BJ (cell line): ENCODE measurements at regions not wholly inside any gene's neighbourhood (a gene's known extent, or its start where the extent isn't known, plus 50 kb on each side); places are given as distances from the start of the nearest gene placed in this dataset.

ENCODE experiments used
- CTCF ChIA-PET: fragments of 350-600 bp; formaldehyde crosslinking; extraction: SDS; loops from one replicate; lab custom pipeline; 2021; ENCODE audit warnings: antibody characterized with exemption, inconsistent platforms; lab: Yijun Ruan, JAX
- POLR2A ChIA-PET: fragments of 300-600 bp; sonication (Branson Sonifier 250); formaldehyde crosslinking; extraction: SDS; loops from one replicate; lab custom pipeline; 2021; ENCODE audit warnings: antibody characterized with exemption; lab: Charles Lee
- DNase-seq: peaks from one replicate; pipeline ENCODE4 v3.0.0-alpha.2; 2011; ENCODE audit warnings: low read depth
- H3K27me3 ChIP-seq: 2 replicates; pipeline ENCODE4 v1.6.0; 2011; ENCODE audit warnings: low read length; ENCODE audit not compliant: control insufficient read depth, insufficient read depth
- H3K36me3 ChIP-seq: 2 replicates; pipeline ENCODE4 v1.5.1; 2011; ENCODE audit warnings: low read length; ENCODE audit not compliant: control insufficient read depth, insufficient read depth
- H3K4me3 ChIP-seq: 2 replicates; pipeline ENCODE4 v1.5.1; 2011; ENCODE audit warnings: low read depth, mild to moderate bottlenecking, control low read depth, low read length
- CTCF ChIP-seq: IDR thresholded peaks from 2 replicates; pipeline ENCODE4 v1.5.1; 2011; ENCODE audit warnings: low read depth, mild to moderate bottlenecking, control low read depth, inconsistent platforms, low read length, moderate library complexity; ENCODE audit not compliant: insufficient read depth

GRCh38 chr2:160952464-160953254, 207.6 kb upstream of the TANK start:
- H3K27me3 ChIP-seq = no peaks in the 10 kb centered on the region
- no peak overlapping the region for H3K4me3 ChIP-seq
- H3K36me3 ChIP-seq = no peaks in the 10 kb centered on the region
- ChIA-PET POLR2A (no interaction called here), CTCF (no interaction called here)
- no peak for DNase-seq
- no peak for TF ChIP-seq CTCF

GRCh38 chr2:160955578-160955977, 204.7 kb upstream of the TANK start:
- Histone ChIP-seq H3K27me3 (no peaks in the 10 kb centered on the region), H3K36me3 (no peaks in the 10 kb centered on the region), H3K4me3 (no peak overlapping the region)
- no peak for DNase-seq
- CTCF ChIA-PET = interaction anchor here (1.0 kb wide), 1 partner anchor 108 kb away, joined by 4 read pairs; no protein-coding TSS in a partner anchor
- POLR2A ChIA-PET = no interaction called here
- no peak for TF ChIP-seq CTCF

- ChIA-PET CTCF (interaction anchor here (1.0 kb wide), 1 partner anchor 108 kb away, joined by 4 read pairs; no protein-coding TSS in a partner anchor), POLR2A (no interaction called here)
- Histone ChIP-seq H3K4me3 (no peak overlapping the region), H3K27me3 (no peaks in the 10 kb centered on the region), H3K36me3 (no peaks in the 10 kb centered on the region)
- TF ChIP-seq CTCF = no peak
- no peak for DNase-seq
These were observed 203.9 kb upstream of the TANK start for GRCh38 chr2:160956243-160956802.

DNA sequence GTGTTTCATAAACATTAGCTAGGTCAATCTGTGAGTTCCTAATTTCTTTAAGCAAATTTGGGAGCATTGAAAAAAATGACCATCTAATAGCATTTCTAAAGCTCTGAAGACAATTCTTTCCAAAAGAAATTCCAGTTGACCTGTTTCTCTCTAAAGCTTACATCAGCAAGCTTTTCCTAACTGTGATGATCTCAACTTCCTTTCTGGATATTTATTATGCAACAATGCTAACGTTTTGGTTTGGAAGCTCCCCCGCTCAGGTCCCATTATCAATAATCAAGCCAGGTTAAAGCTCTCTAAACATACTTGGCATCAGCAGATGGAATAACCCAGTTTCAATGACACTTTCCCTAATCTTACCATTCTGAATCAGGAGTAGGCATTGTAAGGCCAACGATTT, 196.3 kb upstream of the TANK start:
- ChIA-PET POLR2A (no interaction called here), CTCF (interaction anchor here (0.6 kb wide), 1 partner anchor 713 kb away, joined by 3 read pairs; no protein-coding TSS in a partner anchor)
- DNase-seq = no peak
- Histone ChIP-seq H3K27me3 (no peaks in the 10 kb centered on the region), H3K36me3 (no peaks in the 10 kb centered on the region), H3K4me3 (no peak overlapping the region)
- TF ChIP-seq CTCF = no peak

DNA sequence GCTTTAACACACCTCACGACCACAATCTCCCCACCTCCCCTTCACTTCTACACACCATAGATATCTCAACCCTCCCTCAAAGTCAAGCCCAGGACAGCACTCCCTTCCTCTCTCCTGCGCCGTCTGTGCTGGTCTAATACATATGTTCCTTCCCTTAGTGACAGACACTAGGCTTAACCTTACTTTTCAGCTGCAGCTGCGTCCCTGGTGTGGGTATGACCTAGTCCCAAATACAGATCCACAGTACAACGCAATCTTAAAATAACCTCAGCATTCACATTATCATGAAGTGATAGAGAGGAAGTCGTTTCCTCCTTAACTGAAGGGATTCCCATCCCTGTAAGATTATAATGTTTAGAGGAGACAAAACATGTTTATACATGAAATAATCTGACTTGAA, 192.7 kb upstream of the TANK start:
- no peaks in the 10 kb centered on the region for H3K27me3 ChIP-seq
- POLR2A ChIA-PET = no interaction called here

More for the DNA sequence above, 192.7 kb upstream of the TANK start:
- Histone ChIP-seq H3K4me3 (no peak overlapping the region), H3K36me3 (no peaks in the 10 kb centered on the region)
- CTCF ChIA-PET = interaction anchor here (1.5 kb wide), 1 partner anchor 644 kb away, joined by 3 read pairs; no protein-coding TSS in a partner anchor
- no peak for DNase-seq
- TF ChIP-seq CTCF = no peak
